Spleen (tissue), 11 donors: ENCODE measurements at regions not wholly inside any gene's neighbourhood (a gene's known extent, or its start where the extent isn't known, plus 50 kb on each side); places are given as distances from the start of the nearest gene placed in this dataset.

Experiments
- DNase-seq: peaks from one replicate; pipeline ENCODE4 v3.0.0-alpha.2; 2020
- H3K27ac ChIP-seq, 8 donors: fragments of 200-600 bp; sonication (generic) in 7 of 8; 1 replicate in 4 of 8; 2 replicates in 4 of 8; pipeline versions ENCODE4 v1.5.0 to v1.8.0; 2016 to 2021; ENCODE audit warnings: inconsistent platforms in 4 of 8, mild to moderate bottlenecking in 4 of 8, moderate library complexity in 1 of 8
- H3K27me3 ChIP-seq, 7 donors: fragments of 200-600 bp; sonication (generic) in 6 of 7; replicated peaks in 1 of 7; 1 replicate in 4 of 7; 2 replicates in 3 of 7; pipeline versions ENCODE4 v1.5.0 to v1.8.0; 2016 to 2021; ENCODE audit warnings: inconsistent platforms in 3 of 7, mild to moderate bottlenecking in 1 of 7
- H3K36me3 ChIP-seq, 6 donors: fragments of 200-600 bp; sonication (generic) in 5 of 6; 1 replicate in 4 of 6; 2 replicates in 2 of 6; pipeline versions ENCODE4 v1.5.0 to v1.8.0; 2016 to 2021; ENCODE audit warnings: inconsistent platforms in 2 of 6
- H3K4me1 ChIP-seq, 6 donors: fragments of 200-600 bp; sonication (generic) in 5 of 6; 1 replicate in 3 of 6; 2 replicates in 3 of 6; pipeline versions ENCODE4 v1.5.0 to v1.8.0; 2016 to 2021; ENCODE audit warnings: inconsistent platforms in 3 of 6
- H3K4me3 ChIP-seq, 8 donors: fragments of 200-600 bp; sonication (generic) in 7 of 8; 1 replicate in 4 of 8; 2 replicates in 4 of 8; pipeline versions ENCODE4 v1.5.0 to v1.8.0; 2016 to 2021; ENCODE audit warnings: inconsistent platforms in 4 of 8, mild to moderate bottlenecking in 4 of 8, moderate library complexity in 2 of 8
- H3K9me3 ChIP-seq, 8 donors: fragments of 200-600 bp; sonication (generic) in 7 of 8; 1 replicate in 4 of 8; 2 replicates in 4 of 8; pipeline versions ENCODE4 v1.5.0 to v1.8.0; 2016 to 2021; ENCODE audit warnings: inconsistent platforms in 4 of 8
- CTCF ChIP-seq, 11 experiments: fragments of 200-600 bp in 7 of 11; fragments of 450-650 bp in 4 of 11; sonication (generic) in 4 of 11; IDR thresholded peaks in 8 of 11; conservative IDR thresholded peaks in 3 of 11; 1 replicate in 7 of 11; 2 replicates in 4 of 11; pipeline versions ENCODE4 v1.4.0 to v1.8.0; 2016 to 2021; ENCODE audit warnings: antibody characterized with exemption in 11 of 11, inconsistent platforms in 4 of 11, mild to moderate bottlenecking in 1 of 11
- POLR2A ChIP-seq, 3 donors: fragments of 450-650 bp; IDR thresholded peaks; one replicate each; pipeline ENCODE4 v1.5.1; 2017; ENCODE audit warnings: antibody characterized with exemption in 3 of 3, mild to moderate bottlenecking in 1 of 3
- POLR2AphosphoS5 ChIP-seq, 3 donors: sonication (generic); formaldehyde crosslinking; IDR thresholded peaks; one replicate each; pipeline ENCODE4 v1.5.1; 2017; ENCODE audit warnings: antibody characterized with exemption in 3 of 3
- WGBS, 5 donors: extraction: QIAGEN DNeasy Blood & Tissue Kit in 3 of 5; methylation state at CpG; one replicate each; pipeline versions ENCODE4 v1.1.5 to v1.1.7; 2013 to 2018; 5-methylcytosine and 5-hydroxymethylcytosine counted together
- intact Hi-C: fragments of 100-400 bp; cut with DNase I; formaldehyde crosslinking; loops from one replicate; pipeline ENCODE4 v1.15.0; 2023; ENCODE audit warnings: low total_unique reads
- donor health status: healthy with polysubstance abuse.
- donor health status: DM: no; HTN: no; CAD: no; lungs with moderate emphysema.
- donor health status: DM: no; HTN: no; CAD: no.
- donor health status: Bipolar disorder and iron deficiency.
- donor health status: healthy.
- donor health status: DM: no; HTN: no; CAD: no.
- donor health status: DM: yes; HTN: yes; CAD: no.

GRCh38 chr22:46091277-46091977 lies 58.9 kb upstream of the PPARA start:
- WGBS, 5 donors: 56 to 79% (median 70%) methylated on average over 17 to 19 of the region's 19 CpGs
- Histone ChIP-seq H3K27me3 (no peaks in the 10 kb centered on the region), H3K4me1 (peaks cover 39 to 95% (median 89%) of the 10 kb centered on the region in 6 donors), H3K9me3 (no peaks in the 10 kb centered on the region), H3K4me3 (no peak overlapping the region), H3K27ac (peak overlapping the region; percentile 34 to 98 (median 92)), H3K36me3 (peaks cover 0 to 82% (median 27%) of the 10 kb centered on the region in 6 donors)
- intact Hi-C loops: no loop called here
- TF ChIP-seq CTCF (IDR thresholded peaks at IDR 0.05 in 8 of 11, conservative IDR thresholded peaks at IDR 0.05 in 3 of 11) (no peak), POLR2AphosphoS5 (IDR thresholded peaks at IDR 0.05) (peak in 1 of 3 donors; percentile 48)
- DNase-seq: peak; percentile 39

DNA sequence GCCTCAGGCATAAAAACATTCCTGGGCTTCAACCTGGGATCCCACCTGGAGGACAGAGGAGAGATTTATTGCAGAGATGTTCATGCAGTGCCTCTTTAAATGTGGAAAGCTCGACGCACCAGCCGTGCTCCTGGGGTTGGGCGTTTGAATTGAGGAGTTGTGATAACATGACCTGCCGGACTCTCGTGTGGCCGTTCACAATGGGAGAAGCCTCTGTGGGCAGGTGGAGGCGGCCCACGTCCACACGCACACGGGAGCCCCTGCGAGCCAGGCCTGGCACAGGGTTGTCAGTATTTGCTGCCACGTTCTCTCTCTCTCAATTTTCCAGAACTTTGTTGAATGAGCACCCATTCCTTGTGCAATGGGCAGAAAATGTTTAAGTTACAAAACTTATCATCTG lies 58.3 kb upstream of the PPARA start:
- 69 to 87% (median 77%) methylated on average over 10 to 13 of the region's 13 CpGs for WGBS, 5 donors
- DNase-seq: peak; percentile 28
- peak overlapping the region in 7 of 8 donors; percentile 34 to 98 (median 95) for H3K27ac ChIP-seq
- TF ChIP-seq POLR2A (IDR thresholded peaks at IDR 0.05): no peak
- TF ChIP-seq POLR2AphosphoS5 (IDR thresholded peaks at IDR 0.05): peak in 1 of 3 donors; percentile 25
- TF ChIP-seq CTCF (IDR thresholded peaks at IDR 0.05 in 8 of 11, conservative IDR thresholded peaks at IDR 0.05 in 3 of 11): no peak
- peaks cover 0 to 82% (median 25%) of the 10 kb centered on the region in 6 donors for H3K36me3 ChIP-seq
- peaks cover 39 to 95% (median 86%) of the 10 kb centered on the region in 6 donors for H3K4me1 ChIP-seq
- H3K27me3 ChIP-seq: no peaks in the 10 kb centered on the region
- intact Hi-C loops: no loop called here
- H3K9me3 ChIP-seq: no peaks in the 10 kb centered on the region
- H3K4me3 ChIP-seq: no peak overlapping the region

DNA sequence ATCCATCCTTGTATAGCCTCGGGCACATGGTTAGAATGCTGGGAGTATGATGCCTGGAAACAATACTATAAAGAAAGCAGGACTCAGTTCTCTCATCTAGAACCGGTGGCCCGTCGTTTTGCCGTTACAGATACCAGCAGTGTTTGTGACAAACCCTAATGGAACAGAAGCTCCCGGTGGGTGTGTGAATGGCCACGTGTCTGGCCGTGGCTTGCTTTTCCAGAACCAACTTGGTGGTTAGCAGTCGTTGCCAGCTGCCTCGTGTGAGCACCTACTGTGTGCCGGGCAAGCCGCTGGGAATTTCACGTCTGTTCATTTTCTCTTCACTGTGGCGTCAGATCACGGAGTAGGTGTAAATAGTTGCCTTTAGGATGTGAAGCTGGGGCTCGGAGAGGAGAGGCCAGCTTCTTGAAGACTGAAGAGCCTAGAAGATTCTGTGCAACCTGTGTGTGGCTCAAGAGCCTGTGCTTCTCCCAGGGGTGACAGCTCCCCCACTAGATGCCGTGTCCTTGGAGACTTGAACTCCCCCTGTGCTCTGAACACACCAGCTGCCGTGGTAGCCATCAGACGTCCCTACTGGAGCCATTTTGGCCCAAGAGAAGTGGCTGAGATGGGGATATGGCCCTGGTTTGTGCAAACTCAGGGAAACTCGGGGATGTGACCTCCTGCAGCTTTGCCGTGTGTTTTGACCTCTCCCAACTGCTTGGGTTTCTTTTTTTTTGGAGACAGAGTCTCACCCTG lies 57.5 kb upstream of the PPARA start:
- Histone ChIP-seq H3K27ac (peak overlapping the region in 7 of 8 donors; percentile 32 to 98 (median 95)), H3K27me3 (no peaks in the 10 kb centered on the region), H3K4me3 (no peak overlapping the region), H3K36me3 (peaks cover 0 to 82% (median 22%) of the 10 kb centered on the region in 6 donors), H3K4me1 (peaks cover 32 to 95% (median 82%) of the 10 kb centered on the region in 6 donors), H3K9me3 (no peaks in the 10 kb centered on the region)
- peak; percentile 44 for DNase-seq
- no peak for TF ChIP-seq CTCF (IDR thresholded peaks at IDR 0.05 in 8 of 11, conservative IDR thresholded peaks at IDR 0.05 in 3 of 11)
- TF ChIP-seq POLR2A (IDR thresholded peaks at IDR 0.05): no peak
- TF ChIP-seq POLR2AphosphoS5 (IDR thresholded peaks at IDR 0.05): peak in 1 of 3 donors; percentile 22
- WGBS, 5 donors: 52 to 80% (median 73%) methylated on average over 20 to 21 of the region's 21 CpGs
- intact Hi-C loops: no loop called here

DNA sequence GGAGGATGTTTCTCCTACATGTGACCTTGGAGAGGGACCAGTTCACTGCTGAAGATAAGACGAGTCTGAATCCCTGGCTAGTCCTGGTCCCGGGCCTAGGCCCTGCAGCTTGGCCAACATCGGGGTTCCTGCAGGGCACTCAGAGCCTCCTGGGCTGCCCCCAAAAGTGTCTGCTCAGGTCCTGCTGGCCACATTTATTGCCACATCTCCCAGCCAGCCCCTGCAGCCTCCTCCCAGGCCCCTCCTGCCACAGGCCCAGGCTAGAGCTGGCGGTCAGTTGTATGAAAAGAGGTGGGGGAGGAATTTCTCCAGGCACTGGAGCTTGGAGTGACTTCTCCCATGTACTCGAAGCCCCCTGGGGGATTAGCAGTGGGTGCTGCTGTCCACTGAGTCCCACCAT lies 56.5 kb upstream of the PPARA start:
- no peaks in the 10 kb centered on the region for H3K27me3 ChIP-seq
- intact Hi-C loops: no loop called here
- no peak overlapping the region for H3K4me3 ChIP-seq
- 62 to 75% (median 69%) methylated on average over 3 to 5 of the region's 5 CpGs for WGBS, 5 donors
- peaks cover 32 to 95% (median 79%) of the 10 kb centered on the region in 6 donors for H3K4me1 ChIP-seq
- TF ChIP-seq POLR2A (IDR thresholded peaks at IDR 0.05) (no peak), POLR2AphosphoS5 (IDR thresholded peaks at IDR 0.05) (peak in 1 of 3 donors; percentile 4)
- DNase-seq: no peak
- H3K36me3 ChIP-seq: peaks cover 2 to 82% (median 29%) of the 10 kb centered on the region in 6 donors
- H3K9me3 ChIP-seq: no peaks in the 10 kb centered on the region
- peak overlapping the region in 6 of 8 donors; percentile 29 to 98 (median 92) for H3K27ac ChIP-seq
